GM18511 (cell line): ENCODE measurements at regions not wholly inside any gene's neighbourhood (a gene's known extent, or its start where the extent isn't known, plus 50 kb on each side); places are given as distances from the start of the nearest gene placed in this dataset.
"Not testable (repeated sequence)": the region's sequence is repeated elsewhere in the genome, so short reads cannot be mapped to it uniquely, and the experiment has no call there.

Experiments
- ATAC-seq: cut with Tn5 transposase; IDR thresholded peaks from one replicate; pipeline ENCODE4 v1.9.1; 2021; ENCODE audit warnings: mild to moderate bottlenecking, moderate library complexity; ENCODE audit not compliant: unreplicated experiment

GRCh38 chr2:107094450-107094986 lies 208.6 kb upstream of the ST6GAL2 start:
- no peak for ATAC-seq

GRCh38 chr2:107102176-107102575 lies 216.2 kb upstream of the ST6GAL2 start:
- no peak for ATAC-seq

- ATAC-seq, result no peak
Measured at GRCh38 chr2:107107351-107107750, 221.4 kb upstream of the ST6GAL2 start.

- no peak for ATAC-seq
Measured at GRCh38 chr2:107108556-107108955, 222.6 kb upstream of the ST6GAL2 start.

GRCh38 chr2:107111623-107112022 lies 225.7 kb upstream of the ST6GAL2 start:
- no peak for ATAC-seq

- ATAC-seq, result no peak
Measured at GRCh38 chr2:107112561-107112960, 226.6 kb upstream of the ST6GAL2 start.

GRCh38 chr2:107128381-107128780 lies 242.4 kb upstream of the ST6GAL2 start:
- ATAC-seq, result no peak

GRCh38 chr2:107132070-107132469 lies 246.1 kb upstream of the ST6GAL2 start:
- peak; percentile 98 for ATAC-seq

- ATAC-seq, result no peak
Measured at GRCh38 chr2:107132746-107133145, 246.8 kb upstream of the ST6GAL2 start.

- ATAC-seq, result no peak
Measured at GRCh38 chr2:107133412-107133811, 247.4 kb upstream of the ST6GAL2 start.

- ATAC-seq, result no peak
Measured at GRCh38 chr2:107136733-107137132, 250.8 kb upstream of the ST6GAL2 start.

- no peak for ATAC-seq
Measured at GRCh38 chr2:107137706-107138105, 251.7 kb upstream of the ST6GAL2 start.

- no peak for ATAC-seq
Measured at GRCh38 chr2:107146181-107146580, 260.2 kb upstream of the ST6GAL2 start.

GRCh38 chr2:107146645-107147044 lies 260.7 kb upstream of the ST6GAL2 start:
- not testable (repeated sequence) for ATAC-seq

GRCh38 chr2:107148055-107148454 lies 262.1 kb upstream of the ST6GAL2 start:
- ATAC-seq, result no peak

- no peak for ATAC-seq
Measured at GRCh38 chr2:107148496-107148895, 262.5 kb upstream of the ST6GAL2 start.

GRCh38 chr2:107160640-107161239 lies 274.8 kb upstream of the ST6GAL2 start:
- no peak for ATAC-seq

GRCh38 chr2:107168141-107168540 lies 282.2 kb upstream of the ST6GAL2 start:
- no peak for ATAC-seq

GRCh38 chr2:107174171-107174570 lies 288.2 kb upstream of the ST6GAL2 start:
- ATAC-seq, result no peak

GRCh38 chr2:107182981-107183380 lies 297.0 kb upstream of the ST6GAL2 start:
- no peak for ATAC-seq

- no peak for ATAC-seq
Measured at GRCh38 chr2:107187870-107188269, 301.9 kb upstream of the ST6GAL2 start.

- ATAC-seq, result no peak
Measured at GRCh38 chr2:107195631-107196030, 309.7 kb upstream of the ST6GAL2 start.
